Neuron (in vitro differentiated cells): ENCODE measurements at regions not wholly inside any gene's neighbourhood (a gene's known extent, or its start where the extent isn't known, plus 50 kb on each side); places are given as distances from the start of the nearest gene placed in this dataset.

Experiments used
- H2AFZ ChIP-seq: one replicate; pipeline ENCODE4 v1.6.1; 2013; ENCODE audit warnings: low read depth, mild to moderate bottlenecking, inconsistent platforms, low read length, moderate library complexity
- H3K27me3 ChIP-seq: one replicate; pipeline ENCODE4 v1.6.1; 2013; ENCODE audit warnings: low read length; ENCODE audit not compliant: insufficient read depth
- H3K36me3 ChIP-seq: one replicate; pipeline ENCODE4 v1.6.1; 2013; ENCODE audit warnings: low read length; ENCODE audit not compliant: insufficient read depth
- H3K4me1 ChIP-seq: one replicate; pipeline ENCODE4 v1.6.1; 2013; ENCODE audit warnings: low read length; ENCODE audit not compliant: insufficient read depth
- H3K4me3 ChIP-seq: 2 replicates; pipeline ENCODE4 v1.5.1; 2013; ENCODE audit warnings: mild to moderate bottlenecking, low read length, moderate library complexity
- H3K9me3 ChIP-seq: one replicate; pipeline ENCODE4 v1.6.1; 2013; ENCODE audit warnings: low read length

DNA sequence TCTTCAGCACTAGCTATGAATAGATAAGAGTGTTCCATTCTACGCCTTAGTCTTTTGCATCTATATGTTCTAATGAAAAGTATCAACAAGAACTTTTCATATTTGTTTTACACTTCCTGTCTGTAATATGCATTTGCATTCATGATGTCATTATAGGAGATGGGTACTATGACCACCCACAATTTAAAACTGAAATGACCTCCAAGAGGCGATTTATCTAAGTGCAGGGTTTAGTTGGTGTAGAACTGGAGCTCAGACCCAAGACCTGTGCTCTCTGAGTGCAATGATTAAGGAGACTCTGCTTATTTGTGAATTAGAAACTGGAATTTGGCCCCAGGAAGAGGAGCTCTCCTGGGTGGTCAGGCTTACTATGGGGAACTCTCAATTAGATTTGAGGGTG, 289.1 kb downstream of the ETS1 start:
- Histone ChIP-seq H3K4me1 (no peaks in the 10 kb centered on the region), H3K27me3 (no peaks in the 10 kb centered on the region), H3K36me3 (no peaks in the 10 kb centered on the region), H3K4me3 (no peak overlapping the region), H3K9me3 (no peaks in the 10 kb centered on the region), H2AFZ (no peak overlapping the region)

DNA sequence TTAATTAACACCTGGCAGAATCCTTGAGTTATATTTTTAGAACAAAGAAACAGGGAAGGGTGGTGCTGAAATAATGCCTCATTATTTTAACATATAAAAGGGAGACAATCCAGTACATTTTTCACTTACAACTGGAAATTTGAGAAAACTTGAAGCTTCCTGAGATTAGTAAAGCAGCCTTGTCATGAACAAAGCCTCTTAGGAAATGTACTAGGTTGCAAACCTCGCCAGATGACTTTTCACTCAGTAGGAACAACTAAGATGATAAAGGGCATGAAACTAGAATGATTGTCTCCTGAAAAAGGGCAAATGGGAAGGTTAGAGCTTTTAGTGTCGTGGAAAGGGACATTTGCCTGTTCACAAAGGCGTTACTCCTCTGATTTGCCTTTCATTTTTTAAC, 289.6 kb downstream of the ETS1 start:
- Histone ChIP-seq H3K9me3 (no peaks in the 10 kb centered on the region), H3K4me1 (no peaks in the 10 kb centered on the region), H3K4me3 (no peak overlapping the region), H3K27me3 (no peaks in the 10 kb centered on the region), H2AFZ (no peak overlapping the region), H3K36me3 (no peaks in the 10 kb centered on the region)

DNA sequence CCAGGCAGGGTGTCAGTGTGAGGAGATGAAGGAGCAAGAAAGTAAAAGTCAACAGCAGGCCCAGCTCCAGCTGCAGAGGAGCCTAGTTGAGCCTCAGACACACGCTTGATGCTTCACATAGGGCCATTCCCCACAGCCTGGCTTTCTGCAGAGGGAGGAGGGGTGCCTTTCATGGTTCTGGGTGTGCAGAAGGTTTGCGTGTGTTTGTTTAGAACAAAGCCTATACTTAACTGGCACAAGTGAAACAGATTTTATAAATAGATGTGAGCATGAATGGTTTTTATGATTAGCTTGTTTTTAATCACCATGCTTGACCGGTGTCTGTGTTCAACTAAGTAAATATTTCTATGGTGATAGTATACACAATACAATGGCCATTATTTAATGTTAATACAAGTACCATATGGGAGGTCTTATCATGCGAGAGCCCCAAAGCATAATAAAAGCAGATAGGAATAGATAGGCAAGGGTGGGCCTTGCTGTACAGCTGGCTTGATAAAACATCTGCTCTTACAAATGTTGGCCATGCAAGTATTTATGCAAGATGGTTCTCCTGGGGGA, 290.2 kb downstream of the ETS1 start:
- Histone ChIP-seq H3K4me1 (no peaks in the 10 kb centered on the region), H3K4me3 (no peak overlapping the region), H3K36me3 (no peaks in the 10 kb centered on the region), H3K9me3 (no peaks in the 10 kb centered on the region), H2AFZ (no peak overlapping the region), H3K27me3 (no peaks in the 10 kb centered on the region)

DNA sequence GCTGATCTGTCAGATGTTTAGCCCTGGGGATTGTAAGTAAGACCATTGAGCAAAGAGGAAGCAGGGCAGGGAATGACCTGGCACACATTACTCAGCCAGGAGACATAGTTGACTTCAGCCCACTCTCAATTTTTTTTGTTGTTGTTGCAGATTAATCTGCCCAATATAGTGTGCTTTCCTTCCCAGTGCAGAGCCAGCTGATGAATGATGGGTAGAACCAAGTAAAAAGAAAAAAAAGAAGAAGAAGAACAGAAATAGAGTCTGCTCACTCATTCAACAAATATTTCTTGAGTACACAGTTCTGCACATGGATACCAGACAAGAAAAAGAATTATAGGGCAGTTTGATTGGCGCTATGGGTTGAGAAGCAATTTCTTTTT, 292.7 kb downstream of the ETS1 start:
- Histone ChIP-seq H3K9me3 (no peaks in the 10 kb centered on the region), H3K4me3 (no peak overlapping the region), H3K4me1 (no peaks in the 10 kb centered on the region), H3K36me3 (no peaks in the 10 kb centered on the region), H3K27me3 (no peaks in the 10 kb centered on the region), H2AFZ (no peak overlapping the region)

DNA sequence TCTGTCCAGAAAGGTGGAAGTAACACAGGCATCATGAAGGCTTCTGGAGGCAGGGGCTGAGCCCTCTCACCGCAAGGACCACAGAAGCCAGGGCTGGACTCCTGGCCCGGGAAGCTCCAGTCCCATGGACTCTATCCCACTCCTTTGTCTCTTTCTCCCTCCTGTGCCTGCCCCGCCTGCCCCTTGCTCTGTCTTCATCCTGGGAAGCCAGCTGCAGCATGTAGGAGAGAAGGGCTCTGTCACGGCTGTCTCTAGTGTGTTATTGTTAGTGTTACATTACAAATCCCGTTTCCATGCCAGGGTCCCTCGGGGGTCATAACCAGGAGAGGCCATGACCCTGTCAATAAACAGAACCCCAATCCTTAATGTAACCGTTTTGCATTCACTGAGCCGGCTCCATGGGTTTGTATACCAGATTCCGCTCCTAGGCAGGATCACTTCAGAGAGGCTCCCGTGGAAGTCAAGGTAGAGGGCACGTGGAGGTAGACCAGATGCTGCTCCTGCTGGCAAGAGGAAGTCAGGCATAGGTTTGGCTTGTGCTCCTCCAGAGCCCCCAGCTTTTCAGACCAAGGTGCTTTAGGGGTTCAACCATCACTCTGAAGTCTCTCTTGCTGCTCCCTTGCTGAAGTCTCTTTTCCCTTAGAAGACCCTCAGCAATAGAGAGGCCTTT, 293.2 kb downstream of the ETS1 start:
- no peak overlapping the region for H3K4me3 ChIP-seq
- H3K9me3 ChIP-seq: no peaks in the 10 kb centered on the region
- no peaks in the 10 kb centered on the region for H3K36me3 ChIP-seq
- no peaks in the 10 kb centered on the region for H3K27me3 ChIP-seq
- H2AFZ ChIP-seq: no peak overlapping the region
- H3K4me1 ChIP-seq: peaks cover 2% of the 10 kb centered on the region

DNA sequence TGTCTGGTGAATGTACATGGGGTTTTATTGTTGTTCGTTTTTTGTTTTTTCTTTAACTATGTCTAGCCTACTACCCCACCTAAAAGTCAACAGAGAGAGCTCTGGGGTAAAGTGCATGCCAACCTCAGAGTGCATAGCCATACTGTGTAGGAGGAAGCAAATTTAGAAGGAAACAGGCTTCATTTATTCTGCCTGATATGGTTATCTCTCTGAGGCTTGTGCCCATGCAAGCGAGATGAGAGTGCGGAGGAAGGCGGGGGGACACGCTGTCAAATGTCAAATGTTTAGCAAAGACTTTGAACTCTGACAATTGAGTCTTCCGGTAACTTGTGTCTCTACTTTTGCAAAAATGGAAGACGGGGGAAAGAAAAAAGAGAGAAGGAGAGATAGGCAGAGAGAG, 295.5 kb downstream of the ETS1 start:
- H3K4me1 ChIP-seq: peaks cover 6% of the 10 kb centered on the region
- H3K9me3 ChIP-seq: no peaks in the 10 kb centered on the region
- no peaks in the 10 kb centered on the region for H3K36me3 ChIP-seq
- H3K4me3 ChIP-seq: no peak overlapping the region
- no peaks in the 10 kb centered on the region for H3K27me3 ChIP-seq
- H2AFZ ChIP-seq: no peak overlapping the region

DNA sequence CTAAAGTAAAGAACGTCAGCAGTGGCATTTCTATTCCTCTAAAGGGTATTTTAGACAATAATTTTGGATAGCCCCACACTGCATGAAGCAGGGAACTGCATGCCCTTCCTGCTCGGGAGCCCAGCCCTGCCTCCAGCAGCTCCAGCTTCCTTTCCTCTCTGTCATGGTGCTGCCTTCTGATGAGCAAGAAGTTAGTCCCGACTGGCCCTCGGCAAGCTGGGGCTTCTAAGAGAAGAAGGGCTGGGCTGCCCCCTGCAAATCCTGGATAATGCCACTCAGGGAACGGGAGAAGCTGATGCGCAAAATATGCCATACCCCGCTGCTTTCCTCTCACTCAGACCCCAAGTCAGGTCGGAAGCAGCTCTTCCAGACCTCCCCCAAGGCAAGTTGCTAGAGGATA, 296.4 kb downstream of the ETS1 start:
- no peak overlapping the region for H3K4me3 ChIP-seq
- H3K9me3 ChIP-seq: no peaks in the 10 kb centered on the region
- peaks cover 6% of the 10 kb centered on the region for H3K4me1 ChIP-seq
- H3K36me3 ChIP-seq: no peaks in the 10 kb centered on the region
- no peaks in the 10 kb centered on the region for H3K27me3 ChIP-seq
- H2AFZ ChIP-seq: no peak overlapping the region

DNA sequence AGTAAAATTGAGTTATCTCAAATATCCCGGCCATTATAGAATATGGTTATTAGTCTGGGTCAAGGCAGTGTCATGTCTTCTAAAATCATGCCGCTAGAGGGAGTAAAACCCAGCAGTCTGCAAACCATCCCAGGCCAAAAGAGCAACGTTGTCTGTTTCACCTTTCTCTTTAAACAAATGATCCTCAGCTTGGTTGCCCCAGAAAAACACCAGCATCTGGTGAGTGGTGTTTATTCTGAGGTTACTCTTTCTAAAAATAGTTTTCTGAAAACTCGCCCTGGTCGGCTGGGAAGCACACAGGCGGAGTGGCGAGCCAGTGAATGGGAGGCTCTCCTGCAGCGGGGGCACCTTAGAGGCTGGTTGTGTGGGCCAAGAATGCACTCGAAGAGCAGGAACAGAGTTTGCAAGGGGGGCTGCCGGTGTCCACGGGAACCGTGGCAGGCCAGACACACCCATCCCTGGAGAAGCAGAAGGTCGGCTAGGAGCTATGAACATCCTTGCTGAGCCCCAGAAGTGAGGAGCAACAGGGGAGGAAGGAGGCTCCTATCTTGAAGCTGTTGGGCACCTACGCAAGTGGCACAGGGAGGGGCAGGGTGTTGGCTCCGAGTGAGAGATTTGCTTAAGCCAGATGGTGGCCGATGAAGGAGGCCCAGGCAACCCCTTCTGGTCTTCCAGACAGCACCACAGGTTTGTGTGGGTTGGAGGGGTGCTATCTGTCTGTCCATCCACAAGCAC, 297.1 kb downstream of the ETS1 start:
- H3K9me3 ChIP-seq: no peaks in the 10 kb centered on the region
- H2AFZ ChIP-seq: no peak overlapping the region
- H3K4me3 ChIP-seq: no peak overlapping the region
- no peaks in the 10 kb centered on the region for H3K27me3 ChIP-seq
- peaks cover 6% of the 10 kb centered on the region for H3K4me1 ChIP-seq
- no peaks in the 10 kb centered on the region for H3K36me3 ChIP-seq

DNA sequence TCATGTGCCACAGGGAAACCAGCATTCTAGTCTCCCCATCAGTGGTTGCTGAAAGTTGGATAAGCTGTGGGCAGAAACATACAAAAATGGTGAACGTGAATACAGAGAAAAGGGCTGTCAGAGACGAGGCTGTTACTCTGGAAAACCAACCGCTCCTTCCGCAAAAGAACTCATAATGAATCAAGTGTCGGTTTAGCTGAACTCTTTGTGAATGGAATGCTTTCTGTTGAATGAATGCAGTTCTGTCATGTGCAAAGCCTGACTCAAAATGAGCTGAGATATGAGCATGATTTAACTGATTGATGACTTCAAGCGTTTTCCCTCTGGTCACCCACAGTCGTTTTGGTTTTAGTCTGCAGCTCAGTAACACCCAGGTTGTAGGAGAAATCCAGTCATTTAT, 298.3 kb downstream of the ETS1 start:
- Histone ChIP-seq H3K27me3 (no peaks in the 10 kb centered on the region), H3K4me3 (no peak overlapping the region), H2AFZ (no peak overlapping the region), H3K4me1 (peaks cover 6% of the 10 kb centered on the region), H3K36me3 (no peaks in the 10 kb centered on the region), H3K9me3 (no peaks in the 10 kb centered on the region)

DNA sequence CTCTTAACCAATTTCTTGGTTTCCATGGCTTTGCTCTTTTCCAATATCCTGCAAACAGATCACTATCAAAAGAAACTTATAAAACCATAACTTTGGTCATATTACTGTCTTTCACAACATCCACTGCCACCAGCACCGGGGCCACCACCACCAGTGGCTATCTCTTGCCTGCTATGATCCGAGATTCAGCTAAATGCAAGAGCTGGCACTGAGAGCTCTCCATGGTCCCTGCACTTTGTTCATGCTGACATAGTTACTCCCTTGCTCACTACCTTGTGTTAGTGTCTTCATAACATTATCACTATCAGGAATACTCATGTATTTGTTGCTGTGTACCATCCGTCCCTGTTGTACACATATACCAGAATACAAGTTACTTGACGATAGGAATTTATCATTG, 299.0 kb downstream of the ETS1 start:
- Histone ChIP-seq H3K36me3 (no peaks in the 10 kb centered on the region), H3K4me1 (peaks cover 6% of the 10 kb centered on the region), H3K9me3 (no peaks in the 10 kb centered on the region), H3K27me3 (no peaks in the 10 kb centered on the region), H2AFZ (no peak overlapping the region), H3K4me3 (no peak overlapping the region)

DNA sequence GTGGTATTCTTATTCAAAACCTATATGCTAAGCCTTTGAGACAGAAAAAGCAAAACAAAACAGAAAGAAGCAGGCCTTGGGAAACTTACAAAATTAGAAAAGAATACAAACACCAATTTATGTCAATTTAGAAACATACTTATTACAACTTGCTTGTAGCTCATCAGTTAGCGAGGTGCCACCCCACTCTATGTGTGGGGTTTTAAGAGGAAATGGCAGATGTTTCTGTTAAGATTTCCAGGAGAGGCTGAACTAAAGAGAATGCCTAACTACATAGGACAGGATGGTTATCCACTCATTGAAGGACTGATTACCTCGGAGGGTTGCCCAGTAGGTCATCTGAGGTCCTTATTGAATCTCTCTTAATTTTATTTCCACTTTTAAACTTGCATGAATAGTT, 302.0 kb downstream of the ETS1 start:
- Histone ChIP-seq H3K9me3 (no peaks in the 10 kb centered on the region), H3K27me3 (no peaks in the 10 kb centered on the region), H3K4me1 (peaks cover 6% of the 10 kb centered on the region), H3K36me3 (no peaks in the 10 kb centered on the region), H2AFZ (no peak overlapping the region), H3K4me3 (no peak overlapping the region)

DNA sequence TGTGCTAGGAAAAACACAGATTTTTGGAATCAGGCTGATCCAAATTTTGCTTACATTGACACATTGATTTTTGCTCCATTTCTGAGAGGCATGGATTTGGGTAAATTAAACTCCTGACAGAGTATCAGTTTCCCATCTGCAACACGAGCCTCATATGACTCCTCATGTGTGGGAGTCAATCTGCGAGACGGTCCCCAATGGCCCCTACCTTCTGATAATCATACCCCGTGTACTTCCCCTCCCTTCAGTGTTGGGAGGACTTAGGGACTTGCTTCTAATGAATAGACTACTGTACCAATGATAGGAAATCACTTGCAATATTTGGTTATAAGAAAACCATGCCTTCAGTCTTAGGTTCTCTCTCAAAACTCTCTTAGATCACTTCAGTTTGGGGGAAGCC, 302.7 kb downstream of the ETS1 start:
- H2AFZ ChIP-seq: no peak overlapping the region
- H3K36me3 ChIP-seq: no peaks in the 10 kb centered on the region
- H3K4me3 ChIP-seq: no peak overlapping the region
- no peaks in the 10 kb centered on the region for H3K27me3 ChIP-seq
- H3K4me1 ChIP-seq: peaks cover 7% of the 10 kb centered on the region
- H3K9me3 ChIP-seq: no peaks in the 10 kb centered on the region

DNA sequence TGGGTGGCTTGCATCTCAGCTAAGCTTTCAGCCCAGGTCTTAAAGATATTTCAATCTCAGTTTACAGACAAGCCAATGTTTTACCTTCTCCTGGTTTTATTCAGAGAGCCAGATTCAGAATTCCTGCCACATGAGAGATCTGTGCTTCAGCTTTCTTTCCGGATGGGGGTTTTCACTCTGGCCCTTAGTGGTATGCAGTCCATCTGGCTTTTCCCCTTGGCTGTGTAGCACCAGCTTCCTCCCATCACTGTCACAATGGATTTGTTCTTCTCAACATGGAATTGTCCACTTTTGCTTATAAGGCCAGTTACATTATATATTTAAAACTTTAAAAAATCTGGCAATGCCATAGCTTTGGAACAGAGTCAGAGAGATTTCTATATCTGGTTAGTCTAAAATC, 303.9 kb downstream of the ETS1 start:
- Histone ChIP-seq H3K4me3 (no peak overlapping the region), H2AFZ (no peak overlapping the region), H3K4me1 (peaks cover 1% of the 10 kb centered on the region), H3K27me3 (no peaks in the 10 kb centered on the region), H3K9me3 (no peaks in the 10 kb centered on the region), H3K36me3 (no peaks in the 10 kb centered on the region)
